Glomerular visceral epithelial cell (primary cell): ENCODE measurements at regions not wholly inside any gene's neighbourhood (a gene's known extent, or its start where the extent isn't known, plus 50 kb on each side); places are given as distances from the start of the nearest gene placed in this dataset.
"Not testable (repeated sequence)": the region's sequence is repeated elsewhere in the genome, so short reads cannot be mapped to it uniquely, and the experiment has no call there.

ENCODE experiments used
- DNase-seq: peaks from one replicate; pipeline ENCODE4 v3.0.0-alpha.2; 2016; ENCODE audit errors: extremely low spot score

GRCh38 chr11:134944131-134944530 is 532.1 kb upstream of the B3GAT1 start:
- DNase-seq, result no peak

- no peak for DNase-seq
These were observed 531.5 kb upstream of the B3GAT1 start for GRCh38 chr11:134943544-134943943.

- DNase-seq, result no peak
These were observed 530.6 kb upstream of the B3GAT1 start for GRCh38 chr11:134942681-134943080.

GRCh38 chr11:134941936-134942600 is 530.0 kb upstream of the B3GAT1 start:
- not testable (repeated sequence) for DNase-seq

GRCh38 chr11:134941326-134941725 is 529.3 kb upstream of the B3GAT1 start:
- no peak for DNase-seq

DNA sequence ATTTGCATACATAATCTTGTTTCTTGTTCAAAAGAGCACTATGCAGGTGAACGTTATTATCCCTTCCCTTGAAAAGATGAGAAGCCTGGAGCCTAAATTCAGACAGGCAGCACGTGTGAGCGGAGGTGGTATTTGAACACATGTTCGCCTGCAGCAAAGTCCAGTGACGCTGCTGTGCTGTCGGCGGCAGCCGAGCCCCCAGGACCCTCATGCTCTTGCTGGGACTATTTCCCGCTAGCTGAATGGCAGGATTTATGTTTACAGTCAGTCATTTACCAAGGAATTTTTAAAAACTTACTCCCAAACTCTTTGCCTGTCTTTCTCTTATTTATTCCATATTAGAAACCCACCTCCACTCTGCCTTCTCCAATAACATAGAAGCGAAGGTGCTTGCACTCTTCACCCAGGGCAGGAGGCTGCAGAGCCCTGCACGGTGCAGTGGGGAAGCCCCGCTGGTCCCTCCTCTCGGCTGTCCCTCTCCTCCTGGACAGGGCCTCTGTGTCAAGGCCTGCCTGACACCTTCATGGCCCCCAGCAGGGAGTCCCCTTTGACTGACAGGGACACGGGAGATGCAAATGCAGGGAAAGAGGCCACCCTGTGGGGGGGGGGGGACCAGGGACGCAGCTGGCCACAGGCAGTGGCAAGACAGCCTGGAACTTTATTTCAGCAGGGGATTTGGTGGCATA is 528.5 kb upstream of the B3GAT1 start:
- no peak for DNase-seq

GRCh38 chr11:134939905-134940304 is 527.9 kb upstream of the B3GAT1 start:
- no peak for DNase-seq

- no peak for DNase-seq
These were observed 527.0 kb upstream of the B3GAT1 start for GRCh38 chr11:134939031-134939430.

GRCh38 chr11:134938212-134938611 is 526.2 kb upstream of the B3GAT1 start:
- no peak for DNase-seq

- not testable (repeated sequence) for DNase-seq
These were observed 525.2 kb upstream of the B3GAT1 start for GRCh38 chr11:134937193-134937592.

DNA sequence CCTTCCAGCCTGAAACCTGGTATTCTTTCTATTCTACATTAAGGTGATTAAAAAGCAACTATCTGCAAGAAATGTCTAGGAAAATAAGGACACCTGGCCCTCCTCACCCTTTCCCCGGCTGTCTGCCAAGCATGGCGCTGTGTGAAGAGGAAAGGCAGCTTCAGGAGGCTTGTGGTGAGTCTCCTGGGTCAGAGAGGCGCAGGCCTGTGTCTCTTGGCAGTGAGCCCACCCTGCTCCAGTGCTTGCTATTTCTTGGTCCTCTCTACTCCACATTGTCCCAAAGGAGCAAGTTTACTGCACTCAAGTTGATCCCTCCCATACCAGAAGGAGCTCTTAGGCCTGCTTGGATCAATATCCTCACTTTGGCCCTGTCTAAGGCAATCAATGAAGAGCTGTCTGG is 520.7 kb upstream of the B3GAT1 start:
- DNase-seq, result no peak

DNA sequence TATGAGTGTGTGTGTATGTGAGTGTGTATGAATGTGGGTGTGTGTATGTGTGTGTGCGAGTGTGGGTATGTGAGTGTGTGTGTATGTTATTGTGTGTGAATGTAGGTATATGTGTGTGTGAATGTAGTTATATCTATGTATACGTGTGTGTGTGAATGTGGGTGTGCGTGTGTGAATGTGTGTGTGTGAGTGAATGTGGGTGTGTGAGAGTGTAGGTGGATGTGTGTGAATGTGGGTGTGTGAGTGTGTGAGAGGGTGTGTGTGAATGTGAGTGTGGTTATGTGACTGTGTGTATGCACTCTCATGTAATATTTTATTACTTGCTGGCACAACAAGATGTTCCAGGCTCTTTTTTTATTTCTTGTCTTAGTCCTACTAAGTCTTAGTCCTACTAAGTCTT is 513.4 kb upstream of the B3GAT1 start:
- no peak for DNase-seq

- no peak for DNase-seq
These were observed 511.4 kb upstream of the B3GAT1 start for GRCh38 chr11:134923441-134923840.

- DNase-seq, result no peak
These were observed 509.9 kb upstream of the B3GAT1 start for GRCh38 chr11:134921938-134922337.

GRCh38 chr11:134920851-134921608 is 509.0 kb upstream of the B3GAT1 start:
- no peak for DNase-seq

- DNase-seq, result no peak
These were observed 504.6 kb upstream of the B3GAT1 start for GRCh38 chr11:134916421-134917213.

- no peak for DNase-seq
These were observed 503.8 kb upstream of the B3GAT1 start for GRCh38 chr11:134915881-134916280.

GRCh38 chr11:134915212-134915611 is 503.2 kb upstream of the B3GAT1 start:
- no peak for DNase-seq

DNA sequence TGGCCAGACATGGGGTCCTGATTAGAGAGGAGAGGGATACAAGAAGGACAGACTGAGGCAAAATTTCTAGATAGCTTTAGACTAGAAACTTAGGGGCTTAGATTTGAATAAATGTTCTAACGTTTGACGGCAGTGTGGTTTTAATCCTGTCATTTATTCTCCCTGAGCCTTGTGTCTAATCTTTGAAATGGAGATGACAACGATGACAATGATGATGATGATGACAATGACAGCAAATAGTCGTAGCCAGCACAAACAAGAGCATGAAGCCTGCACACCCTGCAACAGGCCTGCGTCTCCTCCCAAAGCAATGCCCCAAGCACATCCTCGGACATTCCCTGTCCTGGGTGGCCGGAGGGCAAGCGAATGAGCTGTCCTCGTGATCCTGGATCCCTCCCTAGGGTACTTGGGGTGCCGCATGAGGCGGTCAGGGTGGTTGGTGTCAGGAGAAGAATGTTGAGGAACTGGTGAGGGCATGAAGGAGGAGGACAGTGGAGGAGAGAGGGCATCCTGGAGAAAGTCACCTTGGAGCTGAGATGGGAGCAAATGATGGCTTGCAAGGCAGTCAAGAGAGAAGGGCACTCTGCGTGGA is 502.1 kb upstream of the B3GAT1 start:
- no peak for DNase-seq

- no peak for DNase-seq
These were observed 501.3 kb upstream of the B3GAT1 start for GRCh38 chr11:134913391-134913790.

DNA sequence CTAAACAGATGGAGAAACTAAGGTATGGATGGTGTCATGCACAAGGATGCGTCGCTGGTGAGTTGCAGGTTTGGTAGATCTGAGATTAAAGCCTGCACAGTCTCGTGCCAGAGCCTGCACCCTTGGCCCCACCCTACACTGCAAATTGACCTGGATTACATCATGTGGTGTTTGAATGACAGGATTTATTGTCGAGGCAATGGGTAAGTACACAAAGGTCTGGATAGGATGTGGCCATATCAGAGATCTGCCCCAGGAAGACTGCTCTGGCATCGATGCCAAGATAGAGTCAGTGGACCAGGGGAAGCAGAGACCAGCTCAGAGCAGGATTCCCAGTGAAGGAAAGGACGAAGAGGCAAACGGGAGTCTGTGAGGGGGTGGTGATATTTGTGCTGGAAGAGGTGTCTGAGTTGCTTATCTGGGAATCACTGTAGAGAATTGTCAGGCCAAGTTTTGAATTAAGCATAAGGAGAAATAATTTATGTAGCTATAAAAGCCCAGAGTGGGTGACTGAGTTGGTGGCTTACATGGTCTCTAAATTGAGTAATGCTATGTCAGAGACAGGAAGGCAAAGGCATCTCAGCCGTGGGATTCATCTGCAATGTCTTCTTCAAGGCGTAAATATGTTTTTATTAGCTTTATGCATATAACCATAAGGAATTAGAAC is 499.6 kb upstream of the B3GAT1 start:
- DNase-seq, result no peak
